T-helper 2 cell treated with Interferon-gamma antibody and Interleukin-4, amounts not matched to agents 100 ng/mL and 5 ng/mL, for 36 hours (primary cell): ENCODE measurements at regions not wholly inside any gene's neighbourhood (a gene's known extent, or its start where the extent isn't known, plus 50 kb on each side); places are given as distances from the start of the nearest gene placed in this dataset.

Experiments
- intact Hi-C: fragments of 100-400 bp; cut with micrococcal nuclease; formaldehyde crosslinking; loops from one replicate; pipeline ENCODE4 v1.15.1; 2023

DNA sequence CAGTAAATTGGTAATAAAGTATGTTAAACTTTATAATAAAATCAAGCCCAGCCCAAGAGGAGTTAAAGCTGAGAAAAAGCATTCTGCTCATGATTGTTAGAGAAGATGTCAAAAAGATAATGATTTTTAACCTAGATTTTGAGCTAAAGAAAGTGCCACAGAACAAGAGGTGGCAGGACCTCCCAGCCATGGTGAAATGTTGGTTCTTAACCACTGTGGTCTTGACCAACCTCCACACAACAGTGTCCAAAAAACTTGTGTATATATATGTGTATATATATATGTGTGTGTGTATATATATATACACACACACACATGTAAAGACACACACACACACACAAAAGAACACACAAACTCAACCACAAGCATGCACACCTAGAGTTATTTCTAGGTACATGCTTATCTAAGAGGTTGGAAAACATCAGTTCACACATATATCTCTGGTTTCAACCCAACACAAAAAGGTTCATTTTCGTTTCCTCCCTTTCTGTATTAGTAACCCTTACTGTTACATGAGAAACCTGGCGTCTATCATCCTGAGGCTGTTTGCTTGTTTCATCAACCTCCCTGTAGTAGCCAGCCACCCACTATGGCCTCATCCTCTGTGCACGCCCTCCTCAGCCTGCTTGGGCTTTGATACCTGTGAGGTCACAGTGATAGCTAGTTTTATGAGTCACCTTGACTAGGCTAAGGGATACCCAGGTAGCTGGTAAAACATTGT, 631.8 kb upstream of the ID2 start:
- intact Hi-C loops = loop anchor here (1.0 to 10.0 kb wide), 5 partner anchors 65 to 635 kb away; partner anchors contain the start of gene ID2

DNA sequence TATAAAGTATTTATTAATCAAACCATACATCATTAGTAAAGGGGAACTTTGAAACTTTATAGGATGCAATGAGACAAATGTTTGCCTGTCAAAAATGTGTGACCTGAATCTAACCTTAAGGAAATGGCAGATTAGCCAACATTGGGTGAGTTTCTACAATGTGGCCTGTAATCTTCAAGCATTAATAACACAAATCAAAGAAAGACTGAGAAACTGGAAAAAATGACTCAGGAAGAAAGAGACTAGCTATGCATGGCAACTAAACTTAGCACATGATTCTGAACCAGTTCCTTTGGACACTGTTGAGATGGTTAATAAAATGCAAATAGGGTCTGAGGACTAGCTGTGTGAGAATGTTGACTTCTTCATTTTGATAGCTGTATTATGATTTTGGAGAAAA, 628.6 kb upstream of the ID2 start:
- intact Hi-C loops = loop anchor here (5.0 to 10.0 kb wide), 3 partner anchors 252 to 632 kb away; partner anchors contain the start of gene ID2

DNA sequence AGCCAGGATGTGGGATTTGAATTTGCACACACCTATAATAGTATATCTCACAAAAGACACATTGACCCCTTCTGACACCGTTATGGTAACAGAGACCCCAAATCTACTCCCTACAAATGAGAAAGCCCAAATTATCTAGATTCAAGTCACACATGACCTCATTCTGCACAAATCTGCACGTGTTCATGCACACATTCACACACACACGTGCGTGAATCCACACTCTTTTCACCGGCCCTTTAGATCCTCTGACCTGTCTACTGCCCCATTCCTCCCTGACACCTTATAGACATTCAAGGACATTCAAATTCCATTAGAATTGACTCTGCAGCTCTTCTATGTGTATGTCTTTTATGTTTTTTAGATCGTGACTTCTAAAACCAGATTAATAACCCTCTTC, 627.8 kb upstream of the ID2 start:
- intact Hi-C loops = loop anchor here (5.0 to 10.0 kb wide), 3 partner anchors 251 to 631 kb away; partner anchors contain the start of gene ID2

DNA sequence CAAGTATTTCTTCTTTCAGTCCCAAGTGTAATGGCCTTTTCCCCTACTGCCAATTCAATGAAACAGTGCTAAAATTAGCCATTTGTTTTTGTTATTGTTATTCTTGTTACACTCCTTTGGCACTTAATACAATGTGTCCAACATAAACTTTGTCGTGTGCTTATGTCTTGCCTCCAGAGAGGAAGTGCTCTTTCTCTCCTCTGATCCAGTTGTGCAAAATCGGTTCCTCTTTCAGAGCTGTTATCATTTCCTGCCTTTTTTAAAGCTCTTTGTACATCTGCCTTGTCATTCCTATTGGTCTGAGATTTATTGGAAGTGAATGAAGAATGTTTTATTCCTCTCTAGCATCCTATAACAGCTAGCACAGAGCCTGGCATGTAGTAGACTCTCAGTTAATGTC, 623.2 kb upstream of the ID2 start:
- intact Hi-C loops = loop anchor here (10.0 kb wide), 2 partner anchors 246 to 626 kb away; partner anchors contain the start of gene ID2

DNA sequence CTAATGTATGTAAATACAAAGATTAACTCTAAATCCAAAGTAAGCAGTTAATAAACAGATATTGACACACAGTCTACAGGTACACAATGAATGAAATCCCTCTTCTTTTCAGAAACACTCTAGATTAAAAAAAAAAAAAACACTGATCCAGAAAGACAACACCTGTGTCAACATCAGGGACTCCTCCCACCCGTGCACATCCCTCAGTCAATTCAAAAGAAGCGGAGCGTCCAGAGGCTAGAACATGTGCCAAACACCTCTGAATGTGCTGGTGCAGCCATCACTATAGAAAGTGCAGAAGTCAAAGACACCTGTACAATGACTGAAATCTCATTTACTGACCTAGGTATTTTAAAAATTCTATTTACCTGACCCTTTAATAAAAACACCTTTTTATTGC, 622.6 kb upstream of the ID2 start:
- intact Hi-C loops = loop anchor here (10.0 kb wide), 2 partner anchors 246 to 626 kb away; partner anchors contain the start of gene ID2

DNA sequence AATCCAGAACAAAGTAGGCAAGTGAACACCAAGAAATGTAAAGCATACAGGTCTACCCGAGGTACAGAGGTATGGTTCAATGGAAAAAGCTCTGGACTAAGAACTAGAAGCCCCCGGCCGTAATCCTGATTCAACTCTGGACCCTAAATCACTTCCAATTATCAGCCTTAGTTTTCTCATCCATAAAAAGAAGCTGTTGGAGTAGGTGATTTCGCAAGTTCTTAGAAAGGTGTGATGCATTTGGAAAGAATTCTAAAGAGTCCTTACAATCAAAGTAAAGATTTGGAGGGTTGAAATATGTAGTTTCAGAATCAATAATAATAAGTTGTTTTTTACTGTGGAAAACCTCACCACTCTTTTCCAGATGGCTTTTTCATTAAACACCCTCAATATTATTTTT, 622.1 kb upstream of the ID2 start:
- intact Hi-C loops = loop anchor here (10.0 kb wide), 2 partner anchors 245 to 625 kb away; partner anchors contain the start of gene ID2

DNA sequence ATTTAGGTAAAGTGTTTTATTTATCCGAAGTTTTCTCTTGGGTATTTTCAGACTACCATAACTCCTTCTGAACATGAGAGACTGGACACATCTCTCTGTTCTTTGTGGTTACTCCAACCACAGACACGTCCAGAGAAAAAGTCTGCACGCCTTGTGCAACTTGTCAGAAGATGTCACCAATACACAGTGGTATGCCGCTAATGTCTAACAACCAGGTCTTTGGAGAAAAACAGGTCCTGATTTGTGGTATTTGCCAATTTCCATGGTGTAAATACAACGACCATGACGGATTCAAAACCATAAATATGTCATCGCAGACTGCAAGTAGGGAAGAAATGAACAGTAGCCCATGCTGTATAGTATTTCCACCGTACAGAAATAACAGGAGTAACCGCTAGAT, 620.6 kb upstream of the ID2 start:
- intact Hi-C loops = no loop called here

DNA sequence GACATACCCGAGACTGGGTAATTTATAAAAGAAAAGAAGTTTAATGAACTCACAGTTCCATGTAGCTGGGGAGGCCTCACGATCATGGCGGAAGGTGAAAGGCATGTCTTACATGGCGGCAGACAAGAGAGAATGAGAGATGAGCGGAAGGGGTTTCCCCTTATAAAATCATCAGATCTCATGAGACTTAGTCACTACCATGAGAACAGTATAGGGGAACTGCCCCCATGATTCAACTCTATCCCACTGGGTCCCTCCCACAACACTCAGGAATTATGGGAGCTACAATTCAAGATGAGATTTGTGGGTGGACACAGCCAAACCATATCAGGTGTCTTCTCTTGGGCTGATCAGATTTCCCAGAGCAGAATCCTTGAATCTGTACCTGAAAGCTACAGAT, 617.3 kb upstream of the ID2 start:
- intact Hi-C loops = no loop called here

DNA sequence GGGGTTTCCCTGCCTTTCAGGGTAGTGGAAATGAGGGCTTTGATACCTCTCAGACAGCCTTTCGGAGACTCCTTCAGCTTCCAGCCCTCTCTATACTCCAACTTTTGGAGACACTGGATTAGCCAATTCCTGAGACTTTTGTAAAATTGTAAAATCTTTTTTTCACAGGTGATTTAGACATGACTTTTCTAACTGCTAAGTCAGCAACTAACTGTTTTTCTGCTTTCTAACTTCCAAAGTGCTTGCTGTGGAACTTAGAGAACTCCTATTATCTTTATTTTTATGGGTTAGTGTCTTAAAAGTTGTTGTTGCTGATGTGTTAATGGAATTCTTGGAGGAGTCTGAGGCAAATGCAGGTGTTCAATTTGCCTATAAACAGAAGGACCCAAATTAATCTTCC, 616.7 kb upstream of the ID2 start:
- intact Hi-C loops = no loop called here

DNA sequence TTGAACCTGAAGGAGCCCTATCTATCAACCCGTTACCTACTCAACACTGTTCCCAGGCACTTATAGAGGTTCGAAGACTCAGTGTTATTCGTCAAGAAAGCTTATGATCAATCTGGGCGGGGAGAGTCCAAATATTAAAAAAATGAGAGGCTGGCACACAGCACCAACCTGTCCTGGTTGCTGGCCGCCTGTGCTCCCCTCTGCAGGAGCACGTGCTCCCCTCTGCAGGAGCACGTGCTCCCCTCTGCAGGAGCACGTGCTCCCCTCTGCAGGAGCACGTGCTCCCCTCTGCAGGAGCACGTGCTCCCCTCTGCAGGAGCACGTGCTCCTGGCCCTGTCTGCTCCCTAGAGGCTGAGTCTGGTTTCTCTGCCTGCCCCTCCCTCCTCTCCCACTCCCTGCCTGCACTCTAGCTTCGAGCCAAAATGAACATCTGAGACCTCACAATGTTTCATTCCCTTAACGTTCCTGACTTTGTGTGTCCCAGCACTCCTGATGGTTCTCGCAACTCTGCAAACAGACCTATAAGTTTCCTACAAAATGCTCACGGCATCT, 614.0 kb upstream of the ID2 start:
- intact Hi-C loops = no loop called here

DNA sequence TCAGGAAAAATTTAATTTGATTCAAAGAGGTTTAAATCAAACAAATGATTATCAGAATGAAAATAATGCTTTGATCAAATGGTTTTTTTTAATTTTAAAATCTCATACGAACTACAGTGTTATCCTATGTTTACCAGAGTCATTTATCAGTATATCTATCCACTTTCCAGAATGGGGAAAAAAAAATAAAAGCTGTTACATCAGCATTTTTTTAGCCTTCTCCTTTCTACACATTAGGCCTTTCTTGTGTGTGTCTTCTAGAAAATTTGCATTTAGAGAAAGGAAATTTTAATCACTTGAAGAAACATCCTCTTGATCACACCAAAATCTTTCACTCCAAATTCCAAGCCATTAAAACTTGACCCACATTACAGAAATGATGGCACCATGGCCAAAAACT, 608.9 kb upstream of the ID2 start:
- intact Hi-C loops = no loop called here

DNA sequence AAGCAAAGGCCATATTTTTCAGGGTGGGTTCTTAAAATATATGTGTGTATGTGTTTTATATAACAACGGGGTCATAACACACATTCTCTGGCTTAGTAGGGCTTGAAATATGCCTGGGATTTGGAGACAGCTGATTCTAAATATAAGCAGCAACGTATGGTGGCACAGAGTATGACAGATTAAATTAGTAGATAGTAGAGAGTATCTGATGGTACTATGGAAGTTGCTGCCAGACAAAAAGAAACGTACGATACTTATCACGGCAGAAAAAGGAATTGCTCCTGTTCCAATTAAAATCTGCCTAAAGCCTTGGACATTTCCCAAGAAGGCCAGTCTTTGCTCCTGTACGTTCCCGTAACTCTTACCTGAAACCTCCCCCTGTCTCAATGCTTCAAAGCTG, 607.9 kb upstream of the ID2 start:
- intact Hi-C loops = no loop called here

DNA sequence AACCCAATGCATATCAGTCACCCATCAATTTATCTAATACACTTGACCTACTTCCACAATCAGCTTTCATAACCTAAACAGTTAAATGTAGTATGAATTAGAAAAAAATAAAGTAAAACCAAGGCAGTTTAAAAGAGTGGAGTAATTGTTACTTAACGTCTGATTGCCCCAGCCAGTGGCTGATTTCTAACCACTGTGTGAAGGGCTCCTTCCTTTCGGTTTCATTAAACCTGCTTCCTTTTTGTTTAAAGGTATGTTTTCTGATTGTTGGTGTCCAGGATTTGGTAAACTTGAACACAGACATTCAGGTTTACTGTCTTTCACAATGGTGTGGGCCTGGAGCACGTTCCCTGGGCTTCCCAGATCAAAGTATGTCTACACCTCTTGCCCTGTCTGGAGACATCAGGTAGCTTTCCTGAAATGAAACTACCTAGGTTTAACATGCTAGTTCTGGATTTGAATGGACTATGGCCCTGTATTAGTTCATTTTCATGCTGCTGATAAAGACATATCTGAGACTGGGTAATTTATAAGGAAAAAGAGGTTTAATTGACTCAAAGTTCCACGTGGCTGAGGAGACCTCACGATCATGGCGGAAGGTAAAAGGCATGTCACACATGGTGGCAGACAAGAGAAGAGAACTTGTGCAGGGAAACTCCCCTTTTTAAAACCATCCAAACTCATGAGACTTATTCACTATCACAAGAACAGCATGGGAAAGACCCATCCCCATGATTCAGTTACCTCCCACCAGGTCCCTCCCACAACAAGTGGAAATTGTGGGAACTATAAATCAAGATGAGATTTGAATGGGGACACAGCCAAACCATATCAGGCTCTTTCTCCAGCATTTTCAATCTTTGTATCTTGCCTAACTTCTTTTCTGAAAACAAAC, 605.2 kb upstream of the ID2 start:
- intact Hi-C loops = no loop called here

DNA sequence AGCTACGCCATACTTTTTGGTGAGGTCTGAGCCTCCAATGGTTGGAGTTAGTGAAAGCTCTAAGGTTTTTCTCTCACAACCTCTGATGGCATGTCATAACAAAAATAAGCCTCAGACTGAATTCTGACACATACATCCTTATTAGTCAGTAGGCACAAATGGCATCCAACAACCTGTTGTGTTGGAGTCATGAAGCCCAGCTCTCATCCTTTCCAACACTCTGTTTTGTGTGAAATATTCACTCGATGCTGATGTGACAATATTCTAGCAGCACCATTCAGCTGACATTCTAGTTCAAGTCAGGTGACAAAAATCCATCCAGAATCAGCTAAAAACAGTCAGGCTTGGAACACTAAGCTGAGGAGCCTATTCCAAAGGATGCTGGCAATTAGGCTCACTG, 603.2 kb upstream of the ID2 start:
- intact Hi-C loops = no loop called here

DNA sequence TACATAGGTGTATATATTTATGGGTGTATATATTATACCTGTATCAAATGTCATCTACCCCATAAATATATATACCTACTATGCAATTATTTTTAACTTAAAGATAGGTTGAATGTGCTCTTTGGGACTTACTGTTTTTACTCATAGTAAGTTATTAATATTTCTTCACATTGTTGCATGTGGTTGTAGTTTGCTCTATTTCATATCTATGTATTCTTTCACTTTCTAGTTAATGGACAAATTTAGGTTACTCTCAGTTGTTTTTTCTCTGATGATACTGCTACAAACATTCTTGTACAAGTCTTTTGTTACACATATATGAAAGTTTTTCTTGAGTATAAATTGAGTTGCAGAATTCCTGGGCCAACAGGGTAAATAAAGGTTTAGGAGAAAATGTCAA, 601.8 kb upstream of the ID2 start:
- intact Hi-C loops = no loop called here

DNA sequence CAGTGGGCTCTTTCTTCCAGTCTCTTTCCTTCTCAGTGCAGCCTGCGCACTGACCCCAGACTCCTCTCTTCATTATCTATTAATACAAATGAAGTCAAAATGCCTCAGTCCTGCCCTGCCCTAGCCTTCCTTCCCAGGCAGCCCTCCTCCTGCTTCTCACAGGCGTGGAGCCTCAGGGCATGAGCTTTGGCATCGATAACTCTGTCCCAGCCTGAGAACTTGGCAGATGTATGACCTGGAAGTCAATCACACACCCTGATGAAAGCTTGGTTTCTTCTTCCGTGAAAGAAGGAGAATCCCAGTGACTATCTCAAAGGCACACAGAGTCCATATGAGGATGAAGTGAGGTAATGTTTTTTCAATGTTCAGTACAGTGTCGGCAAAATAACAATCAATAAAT, 600.7 kb upstream of the ID2 start:
- intact Hi-C loops = no loop called here

DNA sequence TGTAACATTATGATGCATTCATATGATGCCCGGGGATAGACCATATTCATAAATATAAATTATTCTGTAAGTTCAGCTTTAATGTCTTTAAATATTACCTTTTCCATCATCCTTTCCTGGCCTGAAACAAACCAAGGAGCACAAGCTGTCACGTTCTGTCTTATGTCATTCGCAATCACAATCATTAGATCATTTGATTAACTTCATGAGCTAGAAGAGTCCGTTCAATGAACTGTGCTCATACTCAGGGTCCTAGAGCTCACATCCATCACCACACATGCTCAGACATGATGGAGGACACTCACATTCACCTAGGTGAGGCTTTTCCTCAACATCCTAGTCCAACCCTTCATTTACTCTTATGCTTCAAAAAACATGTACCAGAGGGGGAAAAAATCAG, 599.0 kb upstream of the ID2 start:
- intact Hi-C loops = no loop called here

DNA sequence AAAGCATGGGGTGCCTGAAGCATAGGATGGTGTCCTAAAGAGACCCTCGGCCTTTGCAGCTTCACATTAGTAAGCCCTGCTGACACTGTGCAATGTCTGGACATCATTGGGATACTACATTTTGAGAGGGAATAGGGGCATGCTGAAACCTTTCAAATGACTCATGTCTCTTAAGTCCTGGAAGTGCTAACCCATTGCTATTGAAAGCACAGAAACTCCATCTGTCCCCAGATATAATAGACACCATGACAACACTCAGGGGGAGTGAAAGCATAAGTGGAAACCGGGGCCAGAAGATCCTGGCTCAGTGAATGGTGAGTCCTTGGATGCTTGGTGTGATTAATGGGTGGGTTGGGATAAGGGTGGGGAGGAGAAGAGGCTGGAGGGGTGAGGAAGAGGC, 595.5 kb upstream of the ID2 start:
- intact Hi-C loops = no loop called here

DNA sequence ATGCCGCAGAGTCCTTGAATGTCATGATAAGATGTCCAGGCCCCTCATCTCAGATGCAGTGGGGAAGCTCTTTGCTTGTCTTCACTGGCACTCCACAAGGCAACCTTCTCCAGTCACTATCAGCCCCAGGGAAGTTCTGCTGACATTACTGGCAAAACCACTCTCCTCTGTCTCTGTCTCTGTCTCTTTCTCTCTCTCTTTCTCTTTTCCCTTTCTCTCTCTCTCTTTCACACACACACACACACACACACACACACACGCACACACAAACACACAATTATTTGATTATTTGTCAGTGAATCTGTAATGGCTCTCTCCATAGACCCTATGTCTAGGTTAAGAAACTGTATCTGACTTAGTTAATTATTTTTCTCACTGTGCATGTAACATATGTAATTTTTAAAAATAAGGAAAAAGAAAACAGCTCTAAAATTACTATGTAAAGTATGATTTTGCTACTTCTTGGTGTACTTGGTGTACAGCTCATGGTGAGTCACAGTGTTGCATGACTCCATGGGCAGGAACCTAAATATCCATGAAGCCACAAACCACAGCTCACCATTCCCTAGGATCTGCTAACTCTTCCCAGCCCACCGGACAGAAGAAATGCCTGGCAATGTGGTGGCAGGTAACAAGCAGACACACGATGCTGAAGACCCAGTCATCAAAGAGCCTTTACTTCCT, 594.9 kb upstream of the ID2 start:
- intact Hi-C loops = no loop called here

DNA sequence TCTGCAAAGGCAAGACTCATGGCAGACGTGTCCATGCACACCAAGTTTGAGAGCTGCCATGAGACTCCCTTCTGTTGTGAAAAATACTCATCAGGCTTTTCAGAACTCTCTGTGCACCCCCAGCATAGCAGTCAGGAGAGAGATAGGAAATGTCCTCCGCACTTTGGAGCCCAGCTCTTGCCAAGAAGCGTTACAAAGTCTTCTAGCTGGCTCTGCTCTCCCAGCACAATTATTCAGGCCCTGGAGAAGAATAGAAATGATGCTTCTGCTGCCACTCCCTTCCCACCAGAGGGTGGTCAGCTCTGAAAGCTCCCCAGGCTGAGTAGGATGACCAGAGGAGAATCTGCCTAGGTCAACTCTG, 594.4 kb upstream of the ID2 start:
- intact Hi-C loops = no loop called here

DNA sequence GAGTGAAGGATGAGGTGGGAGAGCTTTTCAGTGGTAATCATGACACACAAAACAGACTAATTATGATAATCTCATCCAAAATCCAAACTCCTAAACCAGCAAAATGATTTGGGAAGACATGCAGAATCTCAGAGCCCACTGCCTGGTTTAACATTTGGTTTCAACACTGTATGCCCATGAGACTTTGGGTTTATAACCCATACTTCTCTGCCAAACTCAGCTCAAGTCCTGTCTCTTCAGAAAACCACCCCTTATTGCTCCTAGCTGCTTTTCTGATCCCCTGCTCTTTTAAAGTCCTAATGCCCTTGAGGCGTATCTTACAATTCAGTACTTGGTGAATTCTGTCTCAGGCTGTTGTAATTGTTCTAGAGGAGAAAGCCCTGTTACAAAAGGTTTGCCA, 593.0 kb upstream of the ID2 start:
- intact Hi-C loops = no loop called here

DNA sequence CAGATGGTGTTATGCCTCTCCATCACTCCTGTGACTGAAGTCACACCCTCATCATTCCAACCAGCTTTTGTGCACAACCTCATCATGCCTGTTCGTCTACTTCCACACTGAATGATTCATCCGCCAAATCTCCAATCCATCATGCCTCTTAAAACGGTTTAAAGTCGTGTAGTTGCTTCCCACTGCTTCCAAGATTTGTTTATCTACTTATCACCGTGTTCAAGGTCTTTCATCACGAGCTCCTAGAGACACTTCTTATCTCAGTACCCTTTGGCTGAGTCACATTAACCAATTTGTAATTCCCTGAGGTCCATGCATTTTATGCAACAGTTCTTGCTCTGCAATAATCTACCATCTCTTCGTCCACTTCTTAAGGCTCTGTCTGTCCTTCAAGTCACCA, 592.3 kb upstream of the ID2 start:
- intact Hi-C loops = no loop called here
